IPS-NIHi11 (cell line): ENCODE measurements at regions not wholly inside any gene's neighbourhood (a gene's known extent, or its start where the extent isn't known, plus 50 kb on each side); places are given as distances from the start of the nearest gene placed in this dataset.
"Not testable (repeated sequence)": the region's sequence is repeated elsewhere in the genome, so short reads cannot be mapped to it uniquely, and the experiment has no call there.

Experiments
- DNase-seq: peaks from one replicate; pipeline ENCODE4 v3.0.0; 2012; ENCODE audit warnings: mixed read lengths, low spot score

DNA sequence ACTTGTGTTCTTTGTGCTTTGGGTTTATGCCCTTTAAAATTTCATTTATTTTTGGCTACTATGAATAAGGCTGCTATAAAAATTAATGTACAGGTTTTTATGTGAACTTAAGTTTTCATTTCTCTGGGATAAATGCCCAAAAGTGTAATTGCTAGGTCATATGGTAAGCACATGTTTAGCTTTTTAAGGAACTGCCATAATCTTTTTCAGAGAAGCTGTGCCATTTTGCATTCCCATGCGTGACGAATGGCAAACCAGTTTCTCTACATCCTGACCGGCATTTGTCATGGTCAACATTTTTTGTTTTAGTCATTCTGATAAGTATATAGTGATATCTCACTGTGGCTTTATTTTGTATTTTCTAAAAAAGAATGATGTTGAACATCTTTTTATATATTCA, 236.0 kb upstream of the SGK1 start:
- no peak for DNase-seq

- no peak for DNase-seq
Measured at GRCh38 chr6:134551245-134551960, 233.5 kb upstream of the SGK1 start.

GRCh38 chr6:134550604-134551003, 232.7 kb upstream of the SGK1 start:
- no peak for DNase-seq

DNA sequence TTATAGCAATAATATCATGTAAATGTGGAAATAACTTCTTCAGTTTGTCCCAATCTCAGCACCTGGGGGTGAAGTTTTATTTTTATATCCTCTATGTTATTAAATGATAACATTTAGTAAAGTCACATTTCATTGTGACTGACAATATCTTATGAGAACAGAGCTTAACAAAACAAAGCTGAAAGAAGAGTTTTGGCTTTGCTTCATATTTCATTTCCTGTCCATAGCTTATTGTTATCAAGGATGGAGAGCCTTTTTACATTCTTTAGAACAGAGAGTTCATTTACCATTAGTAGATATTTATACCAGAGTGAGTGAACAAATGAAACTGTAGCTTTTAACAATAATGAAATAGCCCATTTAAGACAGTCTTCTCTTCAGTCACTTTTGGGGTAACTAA, 231.9 kb upstream of the SGK1 start:
- DNase-seq: no peak

DNA sequence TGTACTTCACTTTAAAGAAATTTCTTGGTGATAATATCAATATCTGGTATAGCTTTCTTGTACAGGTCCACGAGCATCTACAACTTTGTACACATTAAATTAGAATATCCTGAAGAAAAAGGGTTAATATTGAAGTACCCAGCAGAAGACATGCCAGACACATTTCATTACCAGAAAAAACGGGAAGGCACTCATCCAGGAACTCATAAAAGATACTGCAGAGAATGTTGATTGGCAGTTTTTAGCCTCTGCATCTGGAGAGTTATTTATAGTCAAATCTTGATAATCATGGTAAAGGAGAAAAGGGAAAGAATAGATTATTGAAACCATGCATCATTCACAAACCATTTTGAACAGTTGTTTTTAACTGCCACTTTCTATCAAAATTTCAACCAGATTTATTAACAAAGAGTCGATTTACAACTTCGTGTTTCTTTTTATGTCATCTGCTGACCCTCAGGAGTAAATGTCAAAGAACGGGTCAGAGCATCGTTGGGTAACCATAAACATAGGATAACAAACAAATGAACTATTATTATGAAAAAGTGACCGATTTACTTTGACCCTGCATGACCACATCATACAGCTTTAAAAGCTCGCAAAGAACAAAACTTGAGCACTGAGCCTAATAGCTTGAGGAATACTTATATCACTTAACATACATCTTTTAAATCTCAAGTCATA, 229.2 kb upstream of the SGK1 start:
- DNase-seq: no peak

DNA sequence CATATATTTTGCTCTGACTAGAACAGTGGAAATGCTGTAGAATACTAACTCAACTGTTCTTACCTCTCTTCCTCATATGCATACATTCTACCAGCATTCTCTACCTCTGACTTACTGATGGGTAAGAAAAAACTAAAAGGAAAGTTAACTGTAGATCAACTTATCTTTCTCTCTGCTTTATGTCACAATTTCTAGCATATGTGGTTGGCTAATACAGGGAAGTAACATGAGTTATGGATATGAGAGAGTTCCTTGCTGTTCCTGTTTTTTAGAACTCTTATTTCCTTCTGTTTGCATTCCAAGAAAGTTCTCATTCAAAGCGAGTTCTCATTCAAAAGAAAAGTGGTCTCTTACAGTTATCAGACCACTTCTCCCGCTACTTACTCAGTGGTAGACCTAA, 226.8 kb upstream of the SGK1 start:
- DNase-seq: no peak

DNA sequence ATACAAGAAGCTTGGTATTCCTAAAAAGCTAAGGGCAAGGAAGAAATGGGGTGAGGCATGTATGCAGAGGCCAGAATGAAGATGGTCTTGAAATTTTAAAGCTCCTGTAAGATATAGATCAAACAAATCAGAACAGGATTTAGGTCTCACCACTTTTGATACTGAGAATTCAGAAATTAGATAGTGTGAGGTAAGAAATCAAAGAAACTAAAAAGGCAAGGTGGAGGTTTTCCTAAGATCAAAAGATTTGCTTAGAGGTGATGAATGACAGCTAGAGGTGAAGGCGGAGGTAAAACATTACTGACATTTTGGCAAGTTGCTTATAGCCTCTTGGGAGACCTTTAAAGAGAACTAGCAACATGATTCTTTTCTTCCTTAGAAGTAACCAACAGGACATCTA, 225.2 kb upstream of the SGK1 start:
- DNase-seq: no peak

DNA sequence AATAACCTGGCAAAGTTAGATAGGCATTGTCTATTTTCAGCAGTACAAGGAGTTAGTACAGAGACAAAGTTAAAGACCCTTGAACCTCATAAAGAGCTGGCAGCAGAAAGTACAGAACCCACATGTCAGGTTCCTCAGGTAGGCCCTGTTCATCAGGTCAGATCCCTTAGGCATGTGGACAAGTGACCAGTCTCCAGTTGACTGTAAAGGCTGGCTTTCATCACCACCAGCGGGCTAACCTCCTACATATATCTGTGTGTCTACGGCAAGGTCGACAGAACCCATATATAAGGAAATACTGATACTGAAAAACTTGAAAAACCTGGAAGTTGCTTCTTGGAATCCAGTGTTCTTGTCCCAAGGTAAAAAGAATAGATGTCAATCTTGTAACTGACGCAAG, 223.1 kb upstream of the SGK1 start:
- DNase-seq: no peak

DNA sequence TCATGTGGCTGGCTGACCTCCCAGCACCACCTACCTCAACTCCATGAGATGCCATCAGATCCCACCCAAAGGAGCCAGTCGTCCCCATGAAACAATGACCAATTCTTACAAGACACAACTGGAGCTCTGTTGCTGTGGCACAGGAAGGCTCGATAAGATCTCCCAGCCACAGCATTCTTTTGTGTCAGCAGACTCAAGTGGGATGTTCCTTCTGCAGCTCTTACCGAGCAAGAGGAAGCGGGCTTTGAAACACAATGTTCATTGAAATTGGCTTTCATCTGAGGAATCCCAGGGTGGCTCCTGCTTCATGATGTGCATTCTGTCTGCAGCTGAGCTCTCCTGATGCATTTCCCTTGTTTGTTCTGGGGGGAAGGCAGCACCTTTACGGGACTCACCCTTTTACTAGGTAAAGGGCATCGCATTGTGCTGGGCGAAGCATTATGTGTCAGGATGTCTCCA, 222.0 kb upstream of the SGK1 start:
- no peak for DNase-seq

GRCh38 chr6:134537765-134538164, 219.9 kb upstream of the SGK1 start:
- DNase-seq: not testable (repeated sequence)

- peak; percentile 10 for DNase-seq
Measured at GRCh38 chr6:134537146-134537555, 219.2 kb upstream of the SGK1 start.

- DNase-seq: no peak
Measured at GRCh38 chr6:134535831-134536230, 217.9 kb upstream of the SGK1 start.

DNA sequence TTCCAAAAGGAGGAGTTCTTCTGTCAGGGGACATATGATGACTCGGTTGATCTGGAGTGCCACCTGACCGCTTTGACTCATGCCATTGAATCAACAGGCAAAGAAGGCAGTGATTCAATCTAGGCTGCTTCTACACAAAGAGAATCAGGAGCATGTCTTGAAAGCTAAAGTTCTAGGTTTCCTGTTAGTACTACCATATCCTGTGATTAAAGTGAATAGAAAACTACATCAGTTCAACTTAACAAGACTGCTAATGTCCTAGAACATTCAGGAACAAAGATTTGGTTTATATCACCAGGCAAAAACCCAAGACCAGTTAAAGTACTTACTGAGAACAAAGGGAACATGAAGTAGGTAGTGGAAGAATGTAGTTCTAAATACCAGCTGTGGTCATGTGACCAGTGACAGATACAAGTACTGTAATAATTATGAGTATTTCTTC, 216.8 kb upstream of the SGK1 start:
- DNase-seq: no peak

- no peak for DNase-seq
Measured at GRCh38 chr6:134533991-134534390, 216.1 kb upstream of the SGK1 start.

GRCh38 chr6:134532694-134533624, 215.0 kb upstream of the SGK1 start:
- DNase-seq: no peak

- DNase-seq: no peak
Measured at GRCh38 chr6:134531611-134532010, 213.7 kb upstream of the SGK1 start.

DNA sequence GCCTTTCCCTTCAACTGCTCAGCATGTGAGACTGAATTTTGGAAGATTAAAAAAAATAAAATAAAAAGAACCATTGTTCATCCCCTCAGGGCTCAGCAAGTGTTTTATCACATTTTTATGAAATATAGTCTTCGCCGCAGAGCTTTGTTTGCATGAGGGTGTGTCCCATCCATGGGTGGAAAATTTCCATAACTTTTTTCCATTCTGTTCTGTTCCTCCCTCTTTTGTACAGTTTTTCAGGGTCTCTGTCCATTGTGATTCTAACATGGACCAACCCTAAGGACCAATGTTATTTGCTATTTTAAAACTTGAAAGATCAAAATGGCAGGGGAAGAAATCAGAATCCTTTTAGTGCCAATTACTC, 213.3 kb upstream of the SGK1 start:
- no peak for DNase-seq

GRCh38 chr6:134529921-134530320, 212.0 kb upstream of the SGK1 start:
- no peak for DNase-seq

- DNase-seq: no peak
Measured at GRCh38 chr6:134529305-134529704, 211.4 kb upstream of the SGK1 start.

GRCh38 chr6:134527108-134527787, 209.3 kb upstream of the SGK1 start:
- DNase-seq: no peak

DNA sequence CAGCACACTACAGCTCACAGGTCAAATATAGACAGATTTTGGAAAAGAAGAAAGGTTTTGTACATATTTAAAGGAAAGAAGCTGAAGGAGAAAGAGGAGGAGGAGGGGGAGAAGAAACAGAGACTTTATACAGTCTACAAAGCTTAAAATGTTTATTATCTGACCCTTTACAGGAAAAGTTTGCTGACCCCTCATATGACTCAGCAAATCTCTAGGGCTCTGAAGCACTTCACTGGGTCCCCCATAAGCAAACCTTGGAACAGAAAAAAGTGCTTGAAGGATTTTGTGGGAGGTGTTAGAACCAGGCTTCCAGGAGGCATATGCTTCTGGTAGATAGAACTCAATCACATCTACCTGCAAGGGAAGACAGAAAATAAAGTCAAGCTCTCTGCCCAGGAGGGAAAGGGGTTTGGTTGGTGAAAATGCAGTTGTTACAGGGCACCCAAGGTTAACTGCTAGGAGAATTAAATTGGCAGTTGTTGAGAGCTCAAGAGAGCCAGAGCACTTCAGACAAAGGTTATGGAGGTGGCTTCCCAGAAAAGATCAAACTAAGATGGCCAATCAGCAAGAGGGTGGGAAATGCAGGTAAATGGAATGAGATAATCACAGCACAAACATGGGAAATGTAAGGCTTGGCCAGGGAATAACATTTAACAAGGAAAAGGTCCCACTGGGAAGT, 207.4 kb upstream of the SGK1 start:
- DNase-seq: no peak
